Osteocyte (in vitro differentiated cells): ENCODE measurements at regions not wholly inside any gene's neighbourhood (a gene's known extent, or its start where the extent isn't known, plus 50 kb on each side); places are given as distances from the start of the nearest gene placed in this dataset.

ENCODE experiments used
- DNase-seq: peaks from one replicate; pipeline ENCODE4 v3.0.0; 2021; ENCODE audit warnings: mixed read lengths; ENCODE audit not compliant: unreplicated experiment; ENCODE audit errors: extremely low spot score
- H3K27ac Mint-ChIP-seq: one replicate; pipeline ENCODE4 v1.8.0; 2021; ENCODE audit warnings: mild to moderate bottlenecking, mixed read lengths; ENCODE audit not compliant: unreplicated experiment
- H3K27me3 Mint-ChIP-seq: one replicate; pipeline ENCODE4 v1.8.0; 2021; ENCODE audit warnings: mixed read lengths; ENCODE audit not compliant: unreplicated experiment
- H3K36me3 Mint-ChIP-seq: one replicate; pipeline ENCODE4 v1.8.0; 2021; ENCODE audit warnings: mixed read lengths; ENCODE audit not compliant: unreplicated experiment
- H3K4me1 Mint-ChIP-seq: one replicate; pipeline ENCODE4 v1.8.0; 2021; ENCODE audit warnings: mixed read lengths; ENCODE audit not compliant: unreplicated experiment
- H3K4me3 Mint-ChIP-seq: one replicate; pipeline ENCODE4 v1.8.0; 2021; ENCODE audit warnings: mild to moderate bottlenecking, moderate library complexity, mixed read lengths; ENCODE audit not compliant: unreplicated experiment
- H3K9me3 Mint-ChIP-seq: one replicate; pipeline ENCODE4 v1.8.0; 2021; ENCODE audit warnings: mixed read lengths; ENCODE audit not compliant: unreplicated experiment
- TF ChIP-seq, protein P1 (sequence below): fragments of 200-600 bp; sonication (generic); IDR thresholded peaks from 2 replicates; pipeline ENCODE4 v1.5.0; 2021; ENCODE audit warnings: antibody characterized with exemption, mild to moderate bottlenecking, moderate library complexity

- H3K27ac Mint-ChIP-seq: no peak overlapping the region
- H3K4me1 Mint-ChIP-seq: no peaks in the 10 kb centered on the region
- no peaks in the 10 kb centered on the region for H3K36me3 Mint-ChIP-seq
- no peak overlapping the region for H3K4me3 Mint-ChIP-seq
- TF ChIP-seq, protein P1, sequence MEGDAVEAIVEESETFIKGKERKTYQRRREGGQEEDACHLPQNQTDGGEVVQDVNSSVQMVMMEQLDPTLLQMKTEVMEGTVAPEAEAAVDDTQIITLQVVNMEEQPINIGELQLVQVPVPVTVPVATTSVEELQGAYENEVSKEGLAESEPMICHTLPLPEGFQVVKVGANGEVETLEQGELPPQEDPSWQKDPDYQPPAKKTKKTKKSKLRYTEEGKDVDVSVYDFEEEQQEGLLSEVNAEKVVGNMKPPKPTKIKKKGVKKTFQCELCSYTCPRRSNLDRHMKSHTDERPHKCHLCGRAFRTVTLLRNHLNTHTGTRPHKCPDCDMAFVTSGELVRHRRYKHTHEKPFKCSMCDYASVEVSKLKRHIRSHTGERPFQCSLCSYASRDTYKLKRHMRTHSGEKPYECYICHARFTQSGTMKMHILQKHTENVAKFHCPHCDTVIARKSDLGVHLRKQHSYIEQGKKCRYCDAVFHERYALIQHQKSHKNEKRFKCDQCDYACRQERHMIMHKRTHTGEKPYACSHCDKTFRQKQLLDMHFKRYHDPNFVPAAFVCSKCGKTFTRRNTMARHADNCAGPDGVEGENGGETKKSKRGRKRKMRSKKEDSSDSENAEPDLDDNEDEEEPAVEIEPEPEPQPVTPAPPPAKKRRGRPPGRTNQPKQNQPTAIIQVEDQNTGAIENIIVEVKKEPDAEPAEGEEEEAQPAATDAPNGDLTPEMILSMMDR: no peak
- H3K9me3 Mint-ChIP-seq: no peaks in the 10 kb centered on the region
- no peaks in the 10 kb centered on the region for H3K27me3 Mint-ChIP-seq
- DNase-seq: no peak
Measured at GRCh38 chr5:6279607-6280006, 98.7 kb downstream of the MED10 start.

DNA sequence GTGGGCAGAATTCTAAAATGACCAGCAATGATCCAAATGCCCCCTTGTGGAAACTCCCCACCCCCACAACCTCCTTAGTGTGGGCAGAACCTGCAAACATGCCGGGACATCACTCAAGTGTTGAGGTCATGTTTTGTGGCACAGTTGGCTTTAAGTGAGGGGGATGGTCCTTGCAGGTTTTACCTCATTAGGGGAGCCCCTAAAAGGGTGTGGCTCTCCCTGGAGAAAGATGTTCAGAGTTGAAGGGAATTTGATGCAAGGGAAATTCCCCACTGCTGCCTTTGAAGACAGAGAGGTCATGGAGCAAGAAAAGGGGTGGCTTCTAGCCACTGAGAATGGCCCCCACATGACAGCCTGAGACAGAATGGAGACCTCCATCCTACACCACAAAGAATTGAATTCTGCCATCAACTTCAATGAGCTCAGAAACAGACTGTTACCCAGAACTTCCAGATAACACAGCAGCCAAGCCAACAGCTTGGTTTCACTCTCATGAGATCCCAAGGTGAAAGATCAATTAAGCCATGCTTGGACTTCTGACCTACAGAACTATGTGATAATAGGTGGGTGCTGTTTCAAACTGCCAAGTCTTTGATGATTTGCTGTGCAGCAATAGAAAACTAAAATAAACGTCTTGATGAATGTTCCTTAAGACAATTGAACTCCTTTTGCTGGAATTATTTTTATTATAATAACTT, 103.4 kb downstream of the MED10 start:
- H3K27ac Mint-ChIP-seq: no peak overlapping the region
- H3K27me3 Mint-ChIP-seq: no peaks in the 10 kb centered on the region
- no peaks in the 10 kb centered on the region for H3K36me3 Mint-ChIP-seq
- H3K9me3 Mint-ChIP-seq: peaks cover 16% of the 10 kb centered on the region
- TF ChIP-seq, protein P1: no peak
- no peak overlapping the region for H3K4me3 Mint-ChIP-seq
- no peaks in the 10 kb centered on the region for H3K4me1 Mint-ChIP-seq
- DNase-seq: no peak

GRCh38 chr5:6273749-6274148, 104.6 kb downstream of the MED10 start:
- Mint-ChIP-seq H3K4me1 (no peaks in the 10 kb centered on the region), H3K4me3 (no peak overlapping the region), H3K27ac (no peak overlapping the region), H3K27me3 (no peaks in the 10 kb centered on the region), H3K36me3 (no peaks in the 10 kb centered on the region), H3K9me3 (peaks cover 16% of the 10 kb centered on the region)
- TF ChIP-seq, protein P1: no peak
- DNase-seq: no peak

- TF ChIP-seq, protein P1: no peak
- no peaks in the 10 kb centered on the region for H3K36me3 Mint-ChIP-seq
- no peak overlapping the region for H3K4me3 Mint-ChIP-seq
- H3K4me1 Mint-ChIP-seq: no peaks in the 10 kb centered on the region
- H3K9me3 Mint-ChIP-seq: peaks cover 16% of the 10 kb centered on the region
- no peaks in the 10 kb centered on the region for H3K27me3 Mint-ChIP-seq
- DNase-seq: no peak
- no peak overlapping the region for H3K27ac Mint-ChIP-seq
Measured at GRCh38 chr5:6273090-6273735, 105.1 kb downstream of the MED10 start.

GRCh38 chr5:6269925-6270324, 108.4 kb downstream of the MED10 start:
- Mint-ChIP-seq H3K4me1 (no peaks in the 10 kb centered on the region), H3K27ac (no peak overlapping the region), H3K9me3 (peaks cover 16% of the 10 kb centered on the region), H3K27me3 (no peaks in the 10 kb centered on the region), H3K4me3 (no peak overlapping the region), H3K36me3 (no peaks in the 10 kb centered on the region)
- TF ChIP-seq, protein P1: no peak
- no peak for DNase-seq
